Endodermal cell (in vitro differentiated cells): ENCODE measurements at regions not wholly inside any gene's neighbourhood (a gene's known extent, or its start where the extent isn't known, plus 50 kb on each side); places are given as distances from the start of the nearest gene placed in this dataset.

Experiments used
- DNase-seq: peaks from one replicate; pipeline ENCODE4 v3.0.0-alpha.2; 2017
- H3K27ac ChIP-seq: 2 replicates; pipeline ENCODE4 v1.5.1; 2013; ENCODE audit warnings: mild to moderate bottlenecking, low read depth, low read length, moderate library complexity
- H3K27me3 ChIP-seq: 2 replicates; pipeline ENCODE4 v1.6.1; 2013; ENCODE audit warnings: mild to moderate bottlenecking, low read length, moderate library complexity; ENCODE audit not compliant: insufficient read depth, control insufficient read depth, poor library complexity, severe bottlenecking
- H3K36me3 ChIP-seq: 2 replicates; pipeline ENCODE4 v1.7.0; 2013; ENCODE audit warnings: mild to moderate bottlenecking, low read length, moderate library complexity; ENCODE audit not compliant: control insufficient read depth, insufficient read depth
- H3K4me1 ChIP-seq: one replicate; pipeline ENCODE4 v1.7.0; 2013; ENCODE audit warnings: low read length; ENCODE audit not compliant: control insufficient read depth, insufficient read depth
- H3K4me3 ChIP-seq: 2 replicates; pipeline ENCODE4 v1.5.1; 2013; ENCODE audit warnings: mild to moderate bottlenecking, low read length, moderate library complexity
- H3K9ac ChIP-seq: 2 replicates; pipeline ENCODE4 v1.6.1; 2013; ENCODE audit warnings: mild to moderate bottlenecking, low read length, moderate library complexity; ENCODE audit not compliant: poor library complexity, severe bottlenecking; ENCODE audit errors: extremely low read depth
- H3K9me3 ChIP-seq: 2 replicates; pipeline ENCODE4 v1.6.1; 2013; ENCODE audit warnings: mild to moderate bottlenecking, low read length, moderate library complexity; ENCODE audit not compliant: control insufficient read depth
- H3K27ac Mint-ChIP-seq: 2 replicates; pipeline ENCODE4 v1.8.0; 2020; ENCODE audit warnings: mixed read lengths
- H3K27me3 Mint-ChIP-seq: 2 replicates; pipeline ENCODE4 v1.8.0; 2021; ENCODE audit warnings: mild to moderate bottlenecking, mixed read lengths; ENCODE audit not compliant: insufficient read depth
- H3K36me3 Mint-ChIP-seq: 2 replicates; pipeline ENCODE4 v1.8.0; 2020; ENCODE audit warnings: low read depth, mixed read lengths
- H3K4me1 Mint-ChIP-seq: 2 replicates; pipeline ENCODE4 v1.8.0; 2020; ENCODE audit warnings: mixed read lengths
- H3K4me3 Mint-ChIP-seq: 2 replicates; pipeline ENCODE4 v1.8.0; 2020; ENCODE audit warnings: mild to moderate bottlenecking, moderate library complexity, mixed read lengths
- H3K9me3 Mint-ChIP-seq: 2 replicates; pipeline ENCODE4 v1.8.0; 2020; ENCODE audit warnings: mild to moderate bottlenecking, mixed read lengths
- WGBS, 2 experiments: methylation state at CpG; one replicate each; pipeline versions ENCODE4 v1.1.5 to v1.1.7; 2013; ENCODE audit warnings: missing lambda C conversion rate in 2 of 2, mixed read lengths in 1 of 2; ENCODE audit not compliant: insufficient coverage in 1 of 2, insufficient read length in 1 of 2; 5-methylcytosine and 5-hydroxymethylcytosine counted together
- TF ChIP-seq, protein P1 (sequence below): fragments of 200-600 bp; sonication (generic); conservative IDR thresholded peaks from 2 replicates; pipeline ENCODE4 v1.5.0; 2021; ENCODE audit warnings: antibody characterized with exemption, mild to moderate bottlenecking

DNA sequence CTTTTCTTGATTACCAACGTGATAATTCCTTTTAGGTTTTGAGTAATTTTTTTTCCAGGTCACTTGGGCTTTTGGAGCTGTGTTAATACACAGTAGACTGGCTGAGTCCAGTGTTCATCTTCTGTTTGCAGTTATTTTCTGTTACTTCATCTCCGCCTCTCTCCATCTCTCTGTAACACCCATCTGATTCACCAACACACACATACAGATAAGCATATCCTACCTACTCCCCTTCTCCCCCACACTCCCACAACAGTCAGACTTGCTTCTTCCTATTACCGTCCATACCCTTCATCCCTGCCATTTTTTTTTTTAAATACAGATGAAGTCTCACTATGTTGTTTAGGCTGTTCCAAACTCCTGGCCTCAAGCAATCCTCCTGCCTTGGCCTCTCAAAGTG, 72.7 kb upstream of the MANSC4 start:
- TF ChIP-seq, protein P1, sequence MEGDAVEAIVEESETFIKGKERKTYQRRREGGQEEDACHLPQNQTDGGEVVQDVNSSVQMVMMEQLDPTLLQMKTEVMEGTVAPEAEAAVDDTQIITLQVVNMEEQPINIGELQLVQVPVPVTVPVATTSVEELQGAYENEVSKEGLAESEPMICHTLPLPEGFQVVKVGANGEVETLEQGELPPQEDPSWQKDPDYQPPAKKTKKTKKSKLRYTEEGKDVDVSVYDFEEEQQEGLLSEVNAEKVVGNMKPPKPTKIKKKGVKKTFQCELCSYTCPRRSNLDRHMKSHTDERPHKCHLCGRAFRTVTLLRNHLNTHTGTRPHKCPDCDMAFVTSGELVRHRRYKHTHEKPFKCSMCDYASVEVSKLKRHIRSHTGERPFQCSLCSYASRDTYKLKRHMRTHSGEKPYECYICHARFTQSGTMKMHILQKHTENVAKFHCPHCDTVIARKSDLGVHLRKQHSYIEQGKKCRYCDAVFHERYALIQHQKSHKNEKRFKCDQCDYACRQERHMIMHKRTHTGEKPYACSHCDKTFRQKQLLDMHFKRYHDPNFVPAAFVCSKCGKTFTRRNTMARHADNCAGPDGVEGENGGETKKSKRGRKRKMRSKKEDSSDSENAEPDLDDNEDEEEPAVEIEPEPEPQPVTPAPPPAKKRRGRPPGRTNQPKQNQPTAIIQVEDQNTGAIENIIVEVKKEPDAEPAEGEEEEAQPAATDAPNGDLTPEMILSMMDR, result no peak
- Mint-ChIP-seq H3K4me3 (no peak overlapping the region), H3K27me3 (no peaks in the 10 kb centered on the region), H3K27ac (no peak overlapping the region), H3K36me3 (no peaks in the 10 kb centered on the region), H3K9me3 (peaks cover 6% of the 10 kb centered on the region), H3K4me1 (no peaks in the 10 kb centered on the region)
- 91 to 100% methylated on average over 1 to 3 of the region's 3 CpGs for WGBS, 2 experiments
- no peak for DNase-seq
- H3K27ac ChIP-seq, result no peak overlapping the region
- no peaks in the 10 kb centered on the region for H3K4me1 ChIP-seq
- H3K27me3 ChIP-seq, result no peaks in the 10 kb centered on the region
- no peak overlapping the region for H3K4me3 ChIP-seq
- H3K36me3 ChIP-seq, result no peaks in the 10 kb centered on the region
- H3K9ac ChIP-seq, result no peak overlapping the region
- no peaks in the 10 kb centered on the region for H3K9me3 ChIP-seq
